Stimulated activated CD4-positive, alpha-beta T cell treated with anti-CD3 and anti-CD28 coated beads, Interleukin-1b, Interleukin-23, amount 100 ng/mL, for 24 hours (primary cell): ENCODE measurements at regions not wholly inside any gene's neighbourhood (a gene's known extent, or its start where the extent isn't known, plus 50 kb on each side); places are given as distances from the start of the nearest gene placed in this dataset.
"Not testable (repeated sequence)": the region's sequence is repeated elsewhere in the genome, so short reads cannot be mapped to it uniquely, and the experiment has no call there.

Experiments
- DNase-seq, 4 experiments: peaks; one replicate each; pipeline ENCODE4 v3.0.0-alpha.2; 2020; ENCODE audit warnings: low read depth in 4 of 4, low spot score in 1 of 4

GRCh38 chr1:219434923-219435297, 178.0 kb downstream of the ZC3H11B start:
- DNase-seq, result no peak

- DNase-seq, result no peak
Measured at GRCh38 chr1:219434285-219434922, 178.5 kb downstream of the ZC3H11B start.

GRCh38 chr1:219433496-219434131, 179.3 kb downstream of the ZC3H11B start:
- no peak for DNase-seq

- DNase-seq, result no peak
Measured at GRCh38 chr1:219433001-219433400, 179.9 kb downstream of the ZC3H11B start.

GRCh38 chr1:219432191-219432606, 180.7 kb downstream of the ZC3H11B start:
- no peak for DNase-seq

- DNase-seq, result no peak
Measured at GRCh38 chr1:219430419-219430818, 182.5 kb downstream of the ZC3H11B start.

GRCh38 chr1:219428651-219429050, 184.3 kb downstream of the ZC3H11B start:
- no peak for DNase-seq

GRCh38 chr1:219427989-219428388, 184.9 kb downstream of the ZC3H11B start:
- DNase-seq, result no peak

GRCh38 chr1:219427403-219427802, 185.5 kb downstream of the ZC3H11B start:
- DNase-seq, result no peak

GRCh38 chr1:219422811-219423598, 189.9 kb downstream of the ZC3H11B start:
- DNase-seq, result no peak

- DNase-seq, result no peak
Measured at GRCh38 chr1:219420913-219421312, 192.0 kb downstream of the ZC3H11B start.

- DNase-seq, result no peak
Measured at GRCh38 chr1:219419860-219420259, 193.0 kb downstream of the ZC3H11B start.

GRCh38 chr1:219419065-219419464, 193.8 kb downstream of the ZC3H11B start:
- DNase-seq, result no peak

- DNase-seq, result no peak
Measured at GRCh38 chr1:219417610-219418009, 195.3 kb downstream of the ZC3H11B start.

GRCh38 chr1:219416598-219417238, 196.2 kb downstream of the ZC3H11B start:
- peak; percentile 28 to 43 (median 36) for DNase-seq

- DNase-seq, result no peak
Measured at GRCh38 chr1:219415915-219416314, 197.0 kb downstream of the ZC3H11B start.

- DNase-seq, result no peak
Measured at GRCh38 chr1:219415433-219415832, 197.5 kb downstream of the ZC3H11B start.

GRCh38 chr1:219414250-219414649, 198.7 kb downstream of the ZC3H11B start:
- no peak for DNase-seq

GRCh38 chr1:219413536-219413935, 199.4 kb downstream of the ZC3H11B start:
- no peak for DNase-seq

- DNase-seq, result no peak
Measured at GRCh38 chr1:219412772-219413171, 200.1 kb downstream of the ZC3H11B start.

GRCh38 chr1:219410721-219411120, 202.2 kb downstream of the ZC3H11B start:
- not testable (repeated sequence) for DNase-seq
